GM23338 (cell line): ENCODE measurements at regions not wholly inside any gene's neighbourhood (a gene's known extent, or its start where the extent isn't known, plus 50 kb on each side); places are given as distances from the start of the nearest gene placed in this dataset.

Experiments
- ATAC-seq: fragments of 200-7000 bp; cut with Tn5 transposase; 3 replicates; pipeline ENCODE4 v1.9.1; 2020
- DNase-seq: peaks from one replicate; pipeline ENCODE4 v3.0.0-alpha.2; 2015; ENCODE audit warnings: low spot score
- H2AFZ ChIP-seq: fragments of 200-600 bp; sonication (generic); 2 replicates; pipeline ENCODE4 v1.8.0; 2016; ENCODE audit warnings: antibody characterized with exemption, mild to moderate bottlenecking, moderate library complexity
- H3F3A ChIP-seq: fragments of 200-600 bp; sonication (generic); replicated peaks from 2 replicates; pipeline ENCODE4 v1.8.0; 2017; ENCODE audit warnings: antibody characterized with exemption, mixed run types, low read depth
- H3K27ac ChIP-seq: fragments of 200-600 bp; sonication (generic); 2 replicates; pipeline ENCODE4 v1.6.1; 2016; ENCODE audit warnings: low read depth
- H3K27me3 ChIP-seq: fragments of 200-600 bp; sonication (generic); 2 replicates; pipeline ENCODE4 v1.8.0; 2016; ENCODE audit warnings: mild to moderate bottlenecking, mixed run types, moderate library complexity; ENCODE audit not compliant: insufficient read depth
- H3K36me3 ChIP-seq: fragments of 200-600 bp; sonication (generic); 2 replicates; pipeline ENCODE4 v1.8.0; 2016; ENCODE audit warnings: mild to moderate bottlenecking; ENCODE audit not compliant: insufficient read depth
- H3K4me1 ChIP-seq: fragments of 200-600 bp; sonication (generic); 2 replicates; pipeline ENCODE4 v1.8.0; 2016; ENCODE audit warnings: mild to moderate bottlenecking, moderate library complexity; ENCODE audit not compliant: insufficient read depth
- H3K4me2 ChIP-seq: fragments of 200-600 bp; sonication (generic); 2 replicates; pipeline ENCODE4 v1.7.1; 2017; ENCODE audit warnings: mixed run types
- H3K4me3 ChIP-seq: fragments of 200-600 bp; sonication (generic); 2 replicates; pipeline ENCODE4 v1.6.1; 2016; ENCODE audit warnings: mixed run types
- H3K79me2 ChIP-seq: fragments of 200-600 bp; sonication (generic); replicated peaks from 2 replicates; pipeline ENCODE4 v1.8.0; 2017; ENCODE audit warnings: mild to moderate bottlenecking; ENCODE audit not compliant: insufficient read depth
- H3K9me2 ChIP-seq: fragments of 200-600 bp; sonication (generic); 2 replicates; pipeline ENCODE4 v1.8.0; 2017; ENCODE audit not compliant: insufficient read depth
- H4K20me1 ChIP-seq: fragments of 200-600 bp; sonication (generic); replicated peaks from 2 replicates; pipeline ENCODE4 v1.8.0; 2017; ENCODE audit warnings: mild to moderate bottlenecking; ENCODE audit not compliant: insufficient read depth
- H3K27ac Mint-ChIP-seq: 2 replicates; pipeline ENCODE4 v1.8.0; 2020; ENCODE audit warnings: inconsistent platforms, mild to moderate bottlenecking, moderate library complexity, mixed read lengths
- H3K27me3 Mint-ChIP-seq: 3 replicates; pipeline ENCODE4 v1.8.0; 2022; ENCODE audit warnings: low read depth, mild to moderate bottlenecking, moderate library complexity, mixed read lengths, inconsistent platforms; ENCODE audit not compliant: insufficient read depth, poor library complexity
- H3K36me3 Mint-ChIP-seq: 3 replicates; pipeline ENCODE4 v1.8.0; 2021; ENCODE audit warnings: low read depth, mild to moderate bottlenecking, inconsistent platforms, moderate library complexity, mixed read lengths
- H3K4me1 Mint-ChIP-seq: 3 replicates; pipeline ENCODE4 v1.8.0; 2020; ENCODE audit warnings: mild to moderate bottlenecking, inconsistent platforms, mixed read lengths
- H3K4me3 Mint-ChIP-seq: 3 replicates; pipeline ENCODE4 v1.8.0; 2021; ENCODE audit warnings: moderate library complexity, mild to moderate bottlenecking, inconsistent platforms, mixed read lengths
- H3K9me3 Mint-ChIP-seq: 3 replicates; pipeline ENCODE4 v1.8.0; 2020; ENCODE audit warnings: moderate library complexity, mild to moderate bottlenecking, inconsistent platforms, mixed read lengths
- CREB1 ChIP-seq: fragments of 250-450 bp; sonication (Bioruptor Pico); IDR thresholded peaks from 2 replicates; pipeline ENCODE4 v1.5.0; 2020; ENCODE audit warnings: low read depth, mild to moderate bottlenecking, moderate library complexity
- CTCF ChIP-seq, 2 experiments: fragments of 200-600 bp in 1 of 2; sonication (generic) in 1 of 2; conservative IDR thresholded peaks; 2 replicates each; pipeline versions ENCODE4 v1.5.1 to v1.6.1; 2016 to 2017; ENCODE audit warnings: antibody characterized with exemption in 2 of 2, low read depth in 2 of 2, mild to moderate bottlenecking in 2 of 2, moderate library complexity in 1 of 2
- ETS1 ChIP-seq: IDR thresholded peaks from 2 replicates; pipeline ENCODE4 v1.6.1; 2016; ENCODE audit warnings: antibody characterized with exemption
- EZH2 ChIP-seq: fragments of 200-600 bp; sonication (generic); IDR thresholded peaks from one replicate; pipeline ENCODE4 v1.8.0; 2017; ENCODE audit warnings: antibody characterized with exemption, mild to moderate bottlenecking, low read depth; ENCODE audit not compliant: unreplicated experiment
- EZH2phosphoT487 ChIP-seq: fragments of 200-600 bp; sonication (generic); IDR thresholded peaks from one replicate; pipeline ENCODE4 v1.8.1; 2018; ENCODE audit warnings: antibody characterized with exemption; ENCODE audit not compliant: unreplicated experiment
- JUNB ChIP-seq: IDR thresholded peaks from one replicate; pipeline ENCODE4 v1.6.1; 2016; ENCODE audit warnings: antibody characterized with exemption; ENCODE audit not compliant: unreplicated experiment
- NANOG ChIP-seq: IDR thresholded peaks from 2 replicates; pipeline ENCODE4 v1.6.1; 2016; ENCODE audit warnings: antibody characterized with exemption, borderline replicate concordance
- POLR2AphosphoS5 ChIP-seq: IDR thresholded peaks from 2 replicates; pipeline ENCODE4 v1.6.1; 2016; ENCODE audit warnings: antibody characterized with exemption, low read depth
- STAT1 ChIP-seq: IDR thresholded peaks from one replicate; pipeline ENCODE4 v1.6.1; 2016; ENCODE audit warnings: antibody characterized with exemption; ENCODE audit not compliant: unreplicated experiment
- ZNF114 ChIP-seq: fragments of 250-450 bp; sonication (Bioruptor Pico); IDR thresholded peaks from 2 replicates; pipeline ENCODE4 v1.5.0; 2020; ENCODE audit warnings: mild to moderate bottlenecking, moderate library complexity
- ZNF331 ChIP-seq: fragments of 250-450 bp; sonication (Bioruptor Pico); IDR thresholded peaks from 2 replicates; pipeline ENCODE4 v1.5.0; 2020; ENCODE audit warnings: low read depth, mild to moderate bottlenecking, moderate library complexity
- ZNF462 ChIP-seq: fragments of 250-450 bp; sonication (Bioruptor Pico); IDR thresholded peaks from 2 replicates; pipeline ENCODE4 v1.5.0; 2020; ENCODE audit warnings: mild to moderate bottlenecking, moderate library complexity

GRCh38 chr13:107551521-107551920 is 663.8 kb downstream of the LIG4 start:
- Histone ChIP-seq H3F3A (no peaks in the 10 kb centered on the region), H3K27ac (no peak overlapping the region), H3K36me3 (no peaks in the 10 kb centered on the region), H2AFZ (no peak overlapping the region), H4K20me1 (no peaks in the 10 kb centered on the region), H3K9me2 (no peaks in the 10 kb centered on the region), H3K4me1 (0 out of 2 replicates have a peak, but pooled peaks cover under 1% of the 10 kb centered on the region), H3K79me2 (no peaks in the 10 kb centered on the region), H3K4me2 (no peak overlapping the region), H3K27me3 (no peaks in the 10 kb centered on the region), H3K4me3 (no peak overlapping the region)
- no peaks in the 10 kb centered on the region for H3K36me3 Mint-ChIP-seq
- no peak overlapping the region for H3K4me3 Mint-ChIP-seq
- no peaks in the 10 kb centered on the region for H3K9me3 Mint-ChIP-seq
- no peak for TF ChIP-seq ZNF114 (CRISPR knock-in tag)
- no peak for TF ChIP-seq CREB1 (CRISPR knock-in tag)
- no peak for TF ChIP-seq ZNF331 (CRISPR knock-in tag)
- TF ChIP-seq EZH2 = no peak
- no peak for TF ChIP-seq JUNB
- no peak for TF ChIP-seq POLR2AphosphoS5
- TF ChIP-seq EZH2phosphoT487 = no peak
- no peak for TF ChIP-seq STAT1
- H3K27me3 Mint-ChIP-seq = no peaks in the 10 kb centered on the region
- ATAC-seq (no peak), DNase-seq (no peak)
- H3K4me1 Mint-ChIP-seq = no peaks in the 10 kb centered on the region
- H3K27ac Mint-ChIP-seq = no peak overlapping the region

- Histone ChIP-seq H3K4me3 (no peak overlapping the region), H3K36me3 (no peaks in the 10 kb centered on the region), H3K9me2 (no peaks in the 10 kb centered on the region), H3F3A (no peaks in the 10 kb centered on the region), H2AFZ (no peak overlapping the region), H4K20me1 (no peaks in the 10 kb centered on the region), H3K27me3 (no peaks in the 10 kb centered on the region), H3K79me2 (no peaks in the 10 kb centered on the region), H3K4me1 (0 out of 2 replicates have a peak, but pooled peaks cover 4% of the 10 kb centered on the region), H3K27ac (no peak overlapping the region), H3K4me2 (no peak overlapping the region)
- Mint-ChIP-seq H3K4me3 (no peak overlapping the region), H3K4me1 (no peaks in the 10 kb centered on the region), H3K27ac (no peak overlapping the region), H3K27me3 (no peaks in the 10 kb centered on the region), H3K36me3 (no peaks in the 10 kb centered on the region), H3K9me3 (no peaks in the 10 kb centered on the region)
- ATAC-seq (no peak), DNase-seq (no peak)
- TF ChIP-seq ETS1 (no peak), ZNF114 (CRISPR knock-in tag) (no peak), EZH2phosphoT487 (no peak), CREB1 (CRISPR knock-in tag) (no peak), ZNF462 (no peak), POLR2AphosphoS5 (no peak), STAT1 (no peak), JUNB (no peak), ZNF331 (CRISPR knock-in tag) (no peak), NANOG (no peak), CTCF (conservative IDR thresholded peaks at IDR 0.05; ENCODE audit: low read depth in 2 of 2) (no peak)
Observed at GRCh38 chr13:107548338-107548737, 667.0 kb downstream of the LIG4 start.
